GM23338 (cell line): ENCODE measurements at regions not wholly inside any gene's neighbourhood (a gene's known extent, or its start where the extent isn't known, plus 50 kb on each side); places are given as distances from the start of the nearest gene placed in this dataset.

ENCODE experiments used
- ATAC-seq: fragments of 200-7000 bp; cut with Tn5 transposase; 3 replicates; pipeline ENCODE4 v1.9.1; 2020
- DNase-seq: peaks from one replicate; pipeline ENCODE4 v3.0.0-alpha.2; 2015; ENCODE audit warnings: low spot score
- H2AFZ ChIP-seq: fragments of 200-600 bp; sonication (generic); 2 replicates; pipeline ENCODE4 v1.8.0; 2016; ENCODE audit warnings: antibody characterized with exemption, mild to moderate bottlenecking, moderate library complexity
- H3F3A ChIP-seq: fragments of 200-600 bp; sonication (generic); replicated peaks from 2 replicates; pipeline ENCODE4 v1.8.0; 2017; ENCODE audit warnings: antibody characterized with exemption, mixed run types, low read depth
- H3K27ac ChIP-seq: fragments of 200-600 bp; sonication (generic); 2 replicates; pipeline ENCODE4 v1.6.1; 2016; ENCODE audit warnings: low read depth
- H3K27me3 ChIP-seq: fragments of 200-600 bp; sonication (generic); 2 replicates; pipeline ENCODE4 v1.8.0; 2016; ENCODE audit warnings: mild to moderate bottlenecking, mixed run types, moderate library complexity; ENCODE audit not compliant: insufficient read depth
- H3K36me3 ChIP-seq: fragments of 200-600 bp; sonication (generic); 2 replicates; pipeline ENCODE4 v1.8.0; 2016; ENCODE audit warnings: mild to moderate bottlenecking; ENCODE audit not compliant: insufficient read depth
- H3K4me1 ChIP-seq: fragments of 200-600 bp; sonication (generic); 2 replicates; pipeline ENCODE4 v1.8.0; 2016; ENCODE audit warnings: mild to moderate bottlenecking, moderate library complexity; ENCODE audit not compliant: insufficient read depth
- H3K4me2 ChIP-seq: fragments of 200-600 bp; sonication (generic); 2 replicates; pipeline ENCODE4 v1.7.1; 2017; ENCODE audit warnings: mixed run types
- H3K4me3 ChIP-seq: fragments of 200-600 bp; sonication (generic); 2 replicates; pipeline ENCODE4 v1.6.1; 2016; ENCODE audit warnings: mixed run types
- H3K79me2 ChIP-seq: fragments of 200-600 bp; sonication (generic); replicated peaks from 2 replicates; pipeline ENCODE4 v1.8.0; 2017; ENCODE audit warnings: mild to moderate bottlenecking; ENCODE audit not compliant: insufficient read depth
- H3K9me2 ChIP-seq: fragments of 200-600 bp; sonication (generic); 2 replicates; pipeline ENCODE4 v1.8.0; 2017; ENCODE audit not compliant: insufficient read depth
- H4K20me1 ChIP-seq: fragments of 200-600 bp; sonication (generic); replicated peaks from 2 replicates; pipeline ENCODE4 v1.8.0; 2017; ENCODE audit warnings: mild to moderate bottlenecking; ENCODE audit not compliant: insufficient read depth
- H3K27ac Mint-ChIP-seq: 2 replicates; pipeline ENCODE4 v1.8.0; 2020; ENCODE audit warnings: inconsistent platforms, mild to moderate bottlenecking, moderate library complexity, mixed read lengths
- H3K27me3 Mint-ChIP-seq: 3 replicates; pipeline ENCODE4 v1.8.0; 2022; ENCODE audit warnings: low read depth, mild to moderate bottlenecking, moderate library complexity, mixed read lengths, inconsistent platforms; ENCODE audit not compliant: insufficient read depth, poor library complexity
- H3K36me3 Mint-ChIP-seq: 3 replicates; pipeline ENCODE4 v1.8.0; 2021; ENCODE audit warnings: low read depth, mild to moderate bottlenecking, inconsistent platforms, moderate library complexity, mixed read lengths
- H3K4me1 Mint-ChIP-seq: 3 replicates; pipeline ENCODE4 v1.8.0; 2020; ENCODE audit warnings: mild to moderate bottlenecking, inconsistent platforms, mixed read lengths
- H3K4me3 Mint-ChIP-seq: 3 replicates; pipeline ENCODE4 v1.8.0; 2021; ENCODE audit warnings: moderate library complexity, mild to moderate bottlenecking, inconsistent platforms, mixed read lengths
- H3K9me3 Mint-ChIP-seq: 3 replicates; pipeline ENCODE4 v1.8.0; 2020; ENCODE audit warnings: moderate library complexity, mild to moderate bottlenecking, inconsistent platforms, mixed read lengths
- POLR2AphosphoS5 ChIP-seq: IDR thresholded peaks from 2 replicates; pipeline ENCODE4 v1.6.1; 2016; ENCODE audit warnings: antibody characterized with exemption, low read depth
- TF ChIP-seq, protein P1 (sequence below): fragments of 250-450 bp; sonication (Bioruptor Pico); IDR thresholded peaks from 2 replicates; pipeline ENCODE4 v1.5.0; 2020; ENCODE audit warnings: mild to moderate bottlenecking, moderate library complexity

DNA sequence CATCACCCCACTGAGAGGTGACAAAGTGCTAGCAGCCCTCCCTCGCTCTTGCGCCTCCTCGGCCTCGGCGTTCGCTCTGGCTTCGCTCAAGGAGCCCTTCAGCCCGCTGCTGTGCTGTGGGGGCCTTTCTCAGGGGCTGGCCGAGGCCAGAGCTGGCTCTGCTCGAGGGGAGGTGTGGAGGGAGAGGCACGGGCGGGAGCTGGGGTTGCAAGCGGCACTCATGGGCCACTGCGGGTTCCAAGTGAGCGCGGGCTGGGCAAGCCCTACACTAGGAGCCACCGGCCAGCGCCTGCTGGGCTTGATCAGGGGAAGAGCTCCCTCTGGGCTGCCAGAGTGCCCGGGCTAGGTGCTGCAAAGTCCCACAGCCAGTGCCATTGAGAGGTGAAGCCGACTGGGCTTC, 964.8 kb upstream of the GJE1 start:
- no peaks in the 10 kb centered on the region for H3K27me3 ChIP-seq

More for the DNA sequence above, 964.8 kb upstream of the GJE1 start:
- H3K36me3 ChIP-seq: no peaks in the 10 kb centered on the region
- Mint-ChIP-seq H3K9me3 (peaks cover 26% of the 10 kb centered on the region), H3K36me3 (peaks cover 41% of the 10 kb centered on the region), H3K27ac (no peak overlapping the region), H3K27me3 (peaks cover 5% of the 10 kb centered on the region), H3K4me3 (no peak overlapping the region), H3K4me1 (peaks cover 30% of the 10 kb centered on the region)
- TF ChIP-seq, protein P1, sequence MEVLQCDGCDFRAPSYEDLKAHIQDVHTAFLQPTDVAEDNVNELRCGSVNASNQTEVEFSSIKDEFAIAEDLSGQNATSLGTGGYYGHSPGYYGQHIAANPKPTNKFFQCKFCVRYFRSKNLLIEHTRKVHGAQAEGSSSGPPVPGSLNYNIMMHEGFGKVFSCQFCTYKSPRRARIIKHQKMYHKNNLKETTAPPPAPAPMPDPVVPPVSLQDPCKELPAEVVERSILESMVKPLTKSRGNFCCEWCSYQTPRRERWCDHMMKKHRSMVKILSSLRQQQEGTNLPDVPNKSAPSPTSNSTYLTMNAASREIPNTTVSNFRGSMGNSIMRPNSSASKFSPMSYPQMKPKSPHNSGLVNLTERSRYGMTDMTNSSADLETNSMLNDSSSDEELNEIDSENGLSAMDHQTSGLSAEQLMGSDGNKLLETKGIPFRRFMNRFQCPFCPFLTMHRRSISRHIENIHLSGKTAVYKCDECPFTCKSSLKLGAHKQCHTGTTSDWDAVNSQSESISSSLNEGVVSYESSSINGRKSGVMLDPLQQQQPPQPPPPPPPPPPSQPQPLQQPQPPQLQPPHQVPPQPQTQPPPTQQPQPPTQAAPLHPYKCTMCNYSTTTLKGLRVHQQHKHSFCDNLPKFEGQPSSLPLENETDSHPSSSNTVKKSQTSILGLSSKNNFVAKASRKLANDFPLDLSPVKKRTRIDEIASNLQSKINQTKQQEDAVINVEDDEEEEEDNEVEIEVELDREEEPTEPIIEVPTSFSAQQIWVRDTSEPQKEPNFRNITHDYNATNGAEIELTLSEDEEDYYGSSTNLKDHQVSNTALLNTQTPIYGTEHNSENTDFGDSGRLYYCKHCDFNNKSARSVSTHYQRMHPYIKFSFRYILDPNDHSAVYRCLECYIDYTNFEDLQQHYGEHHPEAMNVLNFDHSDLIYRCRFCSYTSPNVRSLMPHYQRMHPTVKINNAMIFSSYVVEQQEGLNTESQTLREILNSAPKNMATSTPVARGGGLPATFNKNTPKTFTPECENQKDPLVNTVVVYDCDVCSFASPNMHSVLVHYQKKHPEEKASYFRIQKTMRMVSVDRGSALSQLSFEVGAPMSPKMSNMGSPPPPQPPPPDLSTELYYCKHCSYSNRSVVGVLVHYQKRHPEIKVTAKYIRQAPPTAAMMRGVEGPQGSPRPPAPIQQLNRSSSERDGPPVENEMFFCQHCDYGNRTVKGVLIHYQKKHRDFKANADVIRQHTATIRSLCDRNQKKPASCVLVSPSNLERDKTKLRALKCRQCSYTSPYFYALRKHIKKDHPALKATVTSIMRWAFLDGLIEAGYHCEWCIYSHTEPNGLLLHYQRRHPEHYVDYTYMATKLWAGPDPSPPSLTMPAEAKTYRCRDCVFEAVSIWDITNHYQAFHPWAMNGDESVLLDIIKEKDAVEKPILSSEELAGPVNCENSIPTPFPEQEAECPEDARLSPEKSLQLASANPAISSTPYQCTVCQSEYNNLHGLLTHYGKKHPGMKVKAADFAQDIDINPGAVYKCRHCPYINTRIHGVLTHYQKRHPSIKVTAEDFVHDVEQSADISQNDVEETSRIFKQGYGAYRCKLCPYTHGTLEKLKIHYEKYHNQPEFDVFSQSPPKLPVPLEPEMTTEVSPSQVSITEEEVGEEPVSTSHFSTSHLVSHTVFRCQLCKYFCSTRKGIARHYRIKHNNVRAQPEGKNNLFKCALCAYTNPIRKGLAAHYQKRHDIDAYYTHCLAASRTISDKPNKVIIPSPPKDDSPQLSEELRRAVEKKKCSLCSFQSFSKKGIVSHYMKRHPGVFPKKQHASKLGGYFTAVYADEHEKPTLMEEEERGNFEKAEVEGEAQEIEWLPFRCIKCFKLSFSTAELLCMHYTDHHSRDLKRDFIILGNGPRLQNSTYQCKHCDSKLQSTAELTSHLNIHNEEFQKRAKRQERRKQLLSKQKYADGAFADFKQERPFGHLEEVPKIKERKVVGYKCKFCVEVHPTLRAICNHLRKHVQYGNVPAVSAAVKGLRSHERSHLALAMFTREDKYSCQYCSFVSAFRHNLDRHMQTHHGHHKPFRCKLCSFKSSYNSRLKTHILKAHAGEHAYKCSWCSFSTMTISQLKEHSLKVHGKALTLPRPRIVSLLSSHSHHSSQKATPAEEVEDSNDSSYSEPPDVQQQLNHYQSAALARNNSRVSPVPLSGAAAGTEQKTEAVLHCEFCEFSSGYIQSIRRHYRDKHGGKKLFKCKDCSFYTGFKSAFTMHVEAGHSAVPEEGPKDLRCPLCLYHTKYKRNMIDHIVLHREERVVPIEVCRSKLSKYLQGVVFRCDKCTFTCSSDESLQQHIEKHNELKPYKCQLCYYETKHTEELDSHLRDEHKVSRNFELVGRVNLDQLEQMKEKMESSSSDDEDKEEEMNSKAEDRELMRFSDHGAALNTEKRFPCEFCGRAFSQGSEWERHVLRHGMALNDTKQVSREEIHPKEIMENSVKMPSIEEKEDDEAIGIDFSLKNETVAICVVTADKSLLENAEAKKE (CRISPR knock-in tag): no peak
- TF ChIP-seq POLR2AphosphoS5: no peak
- no peak overlapping the region for H3K4me3 ChIP-seq
- no peaks in the 10 kb centered on the region for H3F3A ChIP-seq
- H4K20me1 ChIP-seq: no peaks in the 10 kb centered on the region
- H2AFZ ChIP-seq: no peak overlapping the region
- ATAC-seq (no peak), DNase-seq (no peak)
- peaks cover 4% of the 10 kb centered on the region; the same call in 1 of the 2 replicates for H3K9me2 ChIP-seq
- H3K4me1 ChIP-seq: peaks cover 27% of the 10 kb centered on the region
- no peak overlapping the region for H3K27ac ChIP-seq
- no peaks in the 10 kb centered on the region for H3K79me2 ChIP-seq
- no peak overlapping the region for H3K4me2 ChIP-seq
